HL-60 (cell line): ENCODE measurements at regions not wholly inside any gene's neighbourhood (a gene's known extent, or its start where the extent isn't known, plus 50 kb on each side); places are given as distances from the start of the nearest gene placed in this dataset.

ENCODE experiments used
- DNase-seq, 2 experiments: peaks; one replicate each; pipeline ENCODE4 v3.0.0-alpha.2; 2010 to 2020; ENCODE audit warnings: low read depth in 1 of 2, low spot score in 1 of 2
- H3K27ac ChIP-seq: fragments of 250-450 bp; sonication (Bioruptor Pico); replicated peaks from 2 replicates; pipeline ENCODE4 v1.5.1; 2020; ENCODE audit warnings: mild to moderate bottlenecking, moderate library complexity
- H3K27me3 ChIP-seq: fragments of 250-450 bp; sonication (Bioruptor Pico); 2 replicates; pipeline ENCODE4 v1.5.1; 2021; ENCODE audit warnings: mild to moderate bottlenecking, moderate library complexity; ENCODE audit not compliant: insufficient read depth, poor library complexity, severe bottlenecking
- H3K4me3 ChIP-seq: replicated peaks from 2 replicates; pipeline ENCODE4 v1.5.1; 2011; ENCODE audit warnings: mild to moderate bottlenecking, control low read depth, low read length; ENCODE audit not compliant: insufficient read depth
- GABPA ChIP-seq: IDR thresholded peaks from 2 replicates; pipeline ENCODE4 v1.6.1; 2012; ENCODE audit warnings: low read depth
- POLR2AphosphoS5 ChIP-seq: IDR thresholded peaks from 2 replicates; pipeline ENCODE4 v1.6.1; 2012; ENCODE audit warnings: low read depth
- SPI1 ChIP-seq: IDR thresholded peaks from 2 replicates; pipeline ENCODE4 v1.6.1; 2012; ENCODE audit warnings: low read depth, mild to moderate bottlenecking, borderline replicate concordance
- TF ChIP-seq, protein P1 (sequence below): IDR thresholded peaks from one replicate; pipeline ENCODE4 v1.5.1; 2011; ENCODE audit warnings: low read length, control low read depth, inconsistent platforms; ENCODE audit not compliant: insufficient read depth
- TF ChIP-seq, protein P2 (sequence below): IDR thresholded peaks from 2 replicates; pipeline ENCODE4 v1.6.1; 2012; ENCODE audit warnings: low read depth; ENCODE audit not compliant: insufficient replicate concordance

DNA sequence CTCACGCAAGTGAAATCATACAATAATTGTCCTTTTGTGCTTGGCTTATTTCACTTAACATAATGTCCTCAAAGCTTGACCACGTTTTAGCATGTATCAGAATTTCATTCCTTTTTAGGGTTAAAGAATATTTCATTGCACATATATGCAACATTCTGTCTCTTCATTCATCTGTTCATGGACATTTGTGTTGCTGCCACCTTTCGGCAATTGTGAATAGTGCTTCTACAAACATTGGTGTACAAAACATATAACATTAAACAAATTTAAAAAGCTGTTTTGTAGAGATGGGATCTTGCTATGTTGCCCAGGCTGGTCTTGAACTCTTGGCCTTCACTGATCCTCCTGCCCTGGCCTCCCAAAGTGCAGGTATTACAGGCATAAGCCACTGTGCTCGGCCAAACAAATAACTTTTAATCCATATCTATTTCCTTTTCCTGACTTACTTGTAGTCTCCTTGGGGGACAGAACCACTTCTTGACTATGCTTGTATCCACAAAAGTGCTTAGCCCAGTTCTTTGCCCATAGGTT is 209.3 kb downstream of the SLC4A3 start:
- TF ChIP-seq GABPA (no peak), POLR2AphosphoS5 (no peak), SPI1 (no peak)
- TF ChIP-seq, protein P1, sequence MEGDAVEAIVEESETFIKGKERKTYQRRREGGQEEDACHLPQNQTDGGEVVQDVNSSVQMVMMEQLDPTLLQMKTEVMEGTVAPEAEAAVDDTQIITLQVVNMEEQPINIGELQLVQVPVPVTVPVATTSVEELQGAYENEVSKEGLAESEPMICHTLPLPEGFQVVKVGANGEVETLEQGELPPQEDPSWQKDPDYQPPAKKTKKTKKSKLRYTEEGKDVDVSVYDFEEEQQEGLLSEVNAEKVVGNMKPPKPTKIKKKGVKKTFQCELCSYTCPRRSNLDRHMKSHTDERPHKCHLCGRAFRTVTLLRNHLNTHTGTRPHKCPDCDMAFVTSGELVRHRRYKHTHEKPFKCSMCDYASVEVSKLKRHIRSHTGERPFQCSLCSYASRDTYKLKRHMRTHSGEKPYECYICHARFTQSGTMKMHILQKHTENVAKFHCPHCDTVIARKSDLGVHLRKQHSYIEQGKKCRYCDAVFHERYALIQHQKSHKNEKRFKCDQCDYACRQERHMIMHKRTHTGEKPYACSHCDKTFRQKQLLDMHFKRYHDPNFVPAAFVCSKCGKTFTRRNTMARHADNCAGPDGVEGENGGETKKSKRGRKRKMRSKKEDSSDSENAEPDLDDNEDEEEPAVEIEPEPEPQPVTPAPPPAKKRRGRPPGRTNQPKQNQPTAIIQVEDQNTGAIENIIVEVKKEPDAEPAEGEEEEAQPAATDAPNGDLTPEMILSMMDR = no peak
- TF ChIP-seq, protein P2, sequence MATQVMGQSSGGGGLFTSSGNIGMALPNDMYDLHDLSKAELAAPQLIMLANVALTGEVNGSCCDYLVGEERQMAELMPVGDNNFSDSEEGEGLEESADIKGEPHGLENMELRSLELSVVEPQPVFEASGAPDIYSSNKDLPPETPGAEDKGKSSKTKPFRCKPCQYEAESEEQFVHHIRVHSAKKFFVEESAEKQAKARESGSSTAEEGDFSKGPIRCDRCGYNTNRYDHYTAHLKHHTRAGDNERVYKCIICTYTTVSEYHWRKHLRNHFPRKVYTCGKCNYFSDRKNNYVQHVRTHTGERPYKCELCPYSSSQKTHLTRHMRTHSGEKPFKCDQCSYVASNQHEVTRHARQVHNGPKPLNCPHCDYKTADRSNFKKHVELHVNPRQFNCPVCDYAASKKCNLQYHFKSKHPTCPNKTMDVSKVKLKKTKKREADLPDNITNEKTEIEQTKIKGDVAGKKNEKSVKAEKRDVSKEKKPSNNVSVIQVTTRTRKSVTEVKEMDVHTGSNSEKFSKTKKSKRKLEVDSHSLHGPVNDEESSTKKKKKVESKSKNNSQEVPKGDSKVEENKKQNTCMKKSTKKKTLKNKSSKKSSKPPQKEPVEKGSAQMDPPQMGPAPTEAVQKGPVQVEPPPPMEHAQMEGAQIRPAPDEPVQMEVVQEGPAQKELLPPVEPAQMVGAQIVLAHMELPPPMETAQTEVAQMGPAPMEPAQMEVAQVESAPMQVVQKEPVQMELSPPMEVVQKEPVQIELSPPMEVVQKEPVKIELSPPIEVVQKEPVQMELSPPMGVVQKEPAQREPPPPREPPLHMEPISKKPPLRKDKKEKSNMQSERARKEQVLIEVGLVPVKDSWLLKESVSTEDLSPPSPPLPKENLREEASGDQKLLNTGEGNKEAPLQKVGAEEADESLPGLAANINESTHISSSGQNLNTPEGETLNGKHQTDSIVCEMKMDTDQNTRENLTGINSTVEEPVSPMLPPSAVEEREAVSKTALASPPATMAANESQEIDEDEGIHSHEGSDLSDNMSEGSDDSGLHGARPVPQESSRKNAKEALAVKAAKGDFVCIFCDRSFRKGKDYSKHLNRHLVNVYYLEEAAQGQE = no peak
- no peaks in the 10 kb centered on the region for H3K27me3 ChIP-seq
- DNase-seq = peak in 1 of 2 experiments; percentile 21
- H3K4me3 ChIP-seq = no peak overlapping the region
- H3K27ac ChIP-seq = no peak overlapping the region

DNA sequence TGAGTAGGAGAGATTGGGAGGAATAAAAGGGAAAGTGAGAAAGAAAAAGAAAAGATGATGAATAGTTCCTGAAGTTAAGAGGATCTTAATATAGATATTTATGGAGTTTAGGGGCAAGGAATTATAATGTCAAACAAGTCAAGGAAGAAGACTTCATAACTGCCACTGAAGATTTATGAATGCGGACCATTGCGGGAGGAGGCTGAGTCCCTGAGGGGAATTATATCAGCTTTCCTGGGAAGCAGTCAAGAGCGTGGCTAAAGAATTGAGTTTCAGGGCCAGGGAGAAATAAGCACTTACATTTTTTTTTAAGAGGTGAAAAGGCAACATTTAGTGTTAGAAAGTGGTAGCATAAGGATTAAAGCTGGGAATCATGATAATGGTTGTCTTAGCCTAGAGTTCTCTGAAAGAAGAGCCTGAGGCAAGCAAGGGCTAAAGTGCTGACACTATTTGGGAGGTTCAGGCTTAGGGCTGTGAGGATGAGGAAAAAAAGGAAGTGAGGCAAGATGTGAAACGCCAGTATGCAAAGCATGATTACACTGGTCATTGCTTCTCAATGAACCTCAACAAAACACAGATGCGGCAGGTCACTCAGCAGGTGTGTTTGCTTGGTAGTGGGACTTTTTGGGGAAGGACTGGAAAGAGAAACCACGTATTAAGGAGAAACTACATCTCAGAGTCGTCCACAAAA is 217.1 kb downstream of the SLC4A3 start:
- peak in 1 of 2 experiments; percentile 9 for DNase-seq
- TF ChIP-seq, protein P1 = no peak
- peak; percentile 82 for TF ChIP-seq SPI1
- Histone ChIP-seq H3K4me3 (no peak overlapping the region), H3K27me3 (no peaks in the 10 kb centered on the region), H3K27ac (no peak overlapping the region)

DNA sequence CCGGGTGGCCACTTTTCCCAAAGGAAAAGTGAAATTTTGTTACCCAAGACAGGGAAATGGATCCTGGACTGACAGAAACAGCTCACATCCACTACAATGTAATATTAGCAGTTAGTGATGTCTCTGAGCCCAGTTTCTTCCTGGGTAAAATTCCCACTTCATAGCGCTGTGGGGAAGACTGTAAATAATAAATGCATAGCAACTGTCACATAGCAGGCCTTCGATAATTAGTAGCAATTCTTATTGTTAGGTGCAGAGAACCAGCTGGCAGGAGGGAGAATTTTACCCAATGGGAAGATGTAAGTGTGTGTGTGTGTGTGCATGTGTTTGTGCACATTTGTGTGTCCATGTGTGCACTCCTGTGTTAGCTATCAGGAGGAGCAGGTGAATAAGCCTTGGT is 221.5 kb downstream of the SLC4A3 start:
- Histone ChIP-seq H3K27me3 (no peaks in the 10 kb centered on the region), H3K4me3 (no peak overlapping the region), H3K27ac (no peak overlapping the region)

DNA sequence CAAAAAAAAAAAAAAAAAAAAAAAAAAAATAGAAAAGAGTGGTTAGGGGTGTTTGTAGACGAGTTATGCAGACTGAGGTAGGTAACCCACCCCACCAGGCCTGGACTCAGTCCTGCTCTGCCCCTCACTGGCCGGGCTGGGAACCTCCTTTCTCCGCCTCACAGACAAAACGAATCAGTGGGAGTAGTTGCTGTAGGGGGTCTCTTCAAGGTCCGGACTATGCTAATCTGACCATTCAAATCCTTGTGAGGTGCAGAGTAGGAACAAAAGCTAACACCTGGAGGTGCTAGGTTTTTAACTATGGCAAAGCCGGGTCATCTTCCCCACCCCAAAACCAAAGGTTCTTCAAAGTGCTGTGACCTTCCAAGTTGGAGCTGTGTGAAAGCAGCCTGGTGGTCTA is 223.7 kb downstream of the SLC4A3 start:
- no peak for TF ChIP-seq GABPA
- H3K27ac ChIP-seq = no peak overlapping the region
- H3K4me3 ChIP-seq = no peak overlapping the region
- no peaks in the 10 kb centered on the region for H3K27me3 ChIP-seq
- DNase-seq = no peak

More for the DNA sequence above, 221.5 kb downstream of the SLC4A3 start:
- TF ChIP-seq GABPA = no peak
- TF ChIP-seq, protein P2 = no peak
- no peak for DNase-seq
